HG03039 (cell line): ENCODE measurements at regions not wholly inside any gene's neighbourhood (a gene's known extent, or its start where the extent isn't known, plus 50 kb on each side); places are given as distances from the start of the nearest gene placed in this dataset.
A peak's percentile ranks its signal among the peaks of the same experiment; 100 is the strongest.

Source experiments
- ATAC-seq: cut with Tn5 transposase; IDR thresholded peaks from one replicate; pipeline ENCODE4 v1.9.1; 2021; ENCODE audit warnings: mild to moderate bottlenecking, moderate library complexity; ENCODE audit not compliant: unreplicated experiment

DNA sequence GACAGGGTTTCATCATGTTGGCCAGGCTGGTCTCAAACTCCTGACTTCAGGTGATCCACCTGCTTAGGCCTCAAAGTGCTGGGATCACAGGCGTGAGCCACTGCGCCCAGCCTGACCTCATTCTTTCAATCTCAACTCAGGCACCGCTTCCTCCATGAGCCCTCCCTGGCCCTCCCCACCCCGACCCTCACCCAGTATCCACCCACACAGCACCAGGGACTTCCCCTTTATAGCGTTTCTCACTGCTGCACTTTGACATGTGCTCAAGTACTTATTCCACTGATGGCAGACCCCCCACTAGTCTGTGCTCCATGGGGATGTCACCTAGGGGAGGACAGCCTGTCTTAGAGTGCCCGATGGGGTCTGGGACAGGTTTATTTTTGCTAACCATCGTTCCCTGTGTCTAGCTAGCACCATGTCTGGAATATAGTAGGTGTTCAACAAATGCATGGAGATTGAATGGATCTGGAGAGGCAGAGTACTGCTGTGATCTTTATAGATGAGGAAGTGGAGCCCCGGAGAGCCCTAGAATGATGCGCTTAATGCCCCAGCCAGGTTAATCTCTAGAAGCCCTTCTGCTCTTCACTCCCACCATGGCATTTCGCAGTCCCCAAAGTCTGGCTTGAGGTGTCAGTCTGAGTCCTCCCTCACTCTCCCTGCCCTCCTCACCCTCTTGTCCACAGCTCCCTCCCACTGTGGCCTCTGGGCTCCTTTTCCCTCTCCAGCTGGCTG is 258.8 kb downstream of the RPS24 start:
- no peak for ATAC-seq

DNA sequence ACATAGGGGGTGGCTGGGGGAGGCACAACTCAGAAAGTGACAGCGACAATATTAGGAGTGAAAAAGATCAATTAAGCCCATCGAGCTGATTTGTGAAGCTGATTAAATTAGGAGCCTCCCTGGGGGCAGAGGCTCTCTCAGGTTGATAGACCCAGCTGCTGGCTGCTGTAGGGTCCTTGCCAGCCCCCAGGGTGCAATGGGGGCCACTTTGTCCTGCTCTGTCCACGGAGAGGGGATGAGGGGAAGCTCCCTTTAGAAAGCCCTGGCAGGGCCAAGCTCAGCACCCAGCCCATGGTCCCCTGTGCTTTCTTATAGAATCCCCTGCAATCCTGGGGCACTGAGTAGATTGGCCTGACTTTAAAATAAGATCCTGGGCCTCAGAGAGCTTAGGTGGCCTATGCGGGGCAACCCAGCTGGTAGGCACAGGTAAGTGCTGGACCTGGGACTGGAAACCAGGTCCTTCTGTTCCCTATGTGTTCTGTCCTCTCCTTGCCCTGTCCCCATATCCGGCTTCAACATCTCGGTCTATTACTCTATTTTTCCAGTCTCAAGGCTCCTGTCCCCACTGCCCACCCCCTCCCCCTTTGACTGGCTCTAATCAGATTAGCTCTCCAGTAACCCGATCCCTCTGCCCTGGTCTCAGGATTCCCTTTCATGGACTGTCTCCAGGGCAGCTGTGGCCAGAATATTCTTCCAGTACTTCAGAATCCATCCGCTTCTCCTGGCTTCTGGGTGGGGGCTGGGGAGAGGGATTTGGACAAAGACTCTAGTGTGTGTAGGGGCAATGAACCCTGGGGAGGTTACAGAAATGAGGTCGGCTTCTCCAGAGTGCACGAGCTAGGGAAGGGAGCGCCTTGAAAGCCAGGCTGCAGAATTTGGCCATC is 259.6 kb downstream of the RPS24 start:
- ATAC-seq: no peak

DNA sequence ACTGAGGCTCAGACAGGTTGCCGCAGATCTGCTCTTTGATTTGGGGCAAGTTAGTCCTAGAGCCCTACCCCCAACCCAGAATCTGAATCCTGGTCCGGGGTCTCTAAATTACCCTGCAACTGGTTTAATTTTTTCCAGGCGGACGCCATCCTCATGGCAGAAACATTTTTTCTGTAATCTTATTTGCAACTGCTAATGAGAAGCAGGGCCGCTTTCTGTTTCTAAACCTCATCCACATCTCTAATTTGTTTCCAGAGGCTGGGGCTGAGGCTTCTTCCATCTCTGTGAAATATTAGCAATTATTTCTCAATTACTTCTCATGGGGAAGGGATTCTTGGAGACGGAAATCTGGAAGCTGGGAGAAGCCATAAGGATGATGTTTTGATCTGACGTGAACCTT is 261.6 kb downstream of the RPS24 start:
- no peak for ATAC-seq

DNA sequence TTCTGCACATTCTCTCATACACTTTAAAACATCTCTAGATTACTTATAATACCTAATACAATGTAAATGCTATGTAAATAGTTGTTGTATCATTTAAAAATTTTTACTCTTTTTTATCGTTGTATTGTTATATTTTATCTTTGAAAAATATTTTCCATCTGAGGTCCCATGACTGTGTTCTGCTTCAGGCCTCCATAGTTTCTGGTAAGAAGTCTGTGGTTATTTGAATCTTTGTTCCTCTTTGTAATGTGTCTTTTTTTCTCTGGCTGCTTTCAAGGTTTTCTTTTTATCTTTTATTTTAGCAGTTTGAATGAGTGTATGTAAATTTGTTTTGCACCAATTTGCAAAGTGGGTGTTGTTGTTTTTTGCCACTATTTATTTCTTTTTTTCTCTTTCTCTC is 263.1 kb downstream of the RPS24 start:
- ATAC-seq: no peak

DNA sequence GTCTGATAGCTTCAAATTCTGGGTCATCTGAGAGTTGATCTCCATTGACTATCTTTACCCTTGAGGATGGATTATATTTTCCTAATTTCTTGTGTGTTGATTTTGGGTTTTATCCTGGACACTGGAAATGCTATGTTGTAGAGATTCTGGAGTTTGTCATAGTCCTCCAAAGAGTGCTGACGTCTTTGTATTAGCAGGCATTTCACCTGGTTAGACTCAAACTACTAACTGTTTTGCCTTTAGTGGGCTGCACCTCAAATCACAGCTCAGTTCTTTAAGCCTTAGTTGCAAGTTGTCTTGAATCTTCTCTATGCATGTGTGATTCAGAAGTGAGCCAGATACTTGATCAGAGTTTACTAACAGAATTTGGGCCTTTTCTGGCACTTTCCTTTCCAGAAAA is 264.3 kb downstream of the RPS24 start:
- no peak for ATAC-seq

DNA sequence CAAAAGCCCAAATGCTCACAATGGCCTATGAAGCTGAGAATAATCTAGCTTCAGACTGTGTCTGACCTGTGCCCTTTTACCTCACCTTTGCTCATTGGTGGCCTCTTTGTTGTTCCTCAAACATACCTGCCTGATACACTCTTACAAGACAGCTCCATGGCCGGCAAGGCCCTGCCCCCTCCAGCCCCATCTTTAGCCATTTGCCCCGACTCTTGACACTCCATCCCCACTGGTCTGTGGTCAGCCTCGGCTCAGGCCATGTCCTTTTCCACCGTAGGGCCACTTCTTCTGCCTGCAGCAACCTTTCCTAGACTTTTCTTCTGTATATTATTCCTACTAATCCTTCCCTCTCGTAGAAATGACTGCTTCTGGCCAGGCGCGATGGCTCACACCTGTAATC is 265.2 kb downstream of the RPS24 start:
- ATAC-seq: no peak

DNA sequence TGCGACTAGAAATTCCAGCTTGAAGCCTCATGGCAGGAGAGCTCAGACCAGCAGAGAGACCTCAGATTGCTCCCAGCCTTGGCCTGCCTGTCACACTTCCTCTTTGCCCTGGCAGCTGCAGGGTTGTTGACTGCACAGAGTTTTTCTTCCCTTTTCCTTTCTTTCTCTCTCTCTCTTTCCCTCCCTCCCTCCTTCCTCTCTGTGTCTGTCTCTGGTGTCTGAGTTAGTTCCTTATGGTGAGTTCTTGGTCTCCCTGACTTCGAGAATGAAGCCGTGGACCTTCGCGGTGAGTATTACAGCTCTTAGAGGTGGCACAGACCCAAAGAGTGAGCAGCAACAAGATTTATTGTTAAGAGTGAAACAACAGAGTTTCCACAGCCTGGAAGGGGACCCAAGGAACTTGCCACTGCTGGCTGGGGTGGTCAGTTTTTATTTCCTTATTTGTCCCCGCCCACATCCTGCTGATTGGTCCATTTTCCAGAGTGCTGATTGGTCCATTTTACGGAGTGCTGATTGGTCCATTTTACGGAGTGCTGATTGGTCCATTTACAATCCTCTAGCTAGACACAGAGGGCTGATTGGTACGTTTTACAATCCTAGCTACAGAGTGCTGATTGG is 266.3 kb downstream of the RPS24 start:
- ATAC-seq: no peak

DNA sequence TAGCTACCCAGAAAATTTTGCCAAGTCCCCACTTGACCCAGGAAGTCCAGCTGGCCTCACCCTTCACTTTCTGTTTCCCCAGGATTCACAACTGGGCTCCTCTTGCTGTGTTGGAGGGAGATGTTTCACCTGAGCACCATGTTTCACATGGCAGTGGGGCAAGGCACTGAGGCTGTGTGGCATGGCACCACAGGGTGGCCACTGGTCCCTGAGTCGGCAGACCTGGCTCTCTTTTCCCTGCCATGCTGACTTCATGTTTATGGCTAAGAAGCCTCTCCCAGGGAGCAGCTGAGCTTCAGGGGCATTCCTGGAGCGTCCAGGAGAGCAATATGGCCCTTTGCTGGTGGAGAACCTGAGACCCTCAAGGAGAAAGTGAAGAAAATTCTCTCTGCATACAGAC is 266.9 kb downstream of the RPS24 start:
- ATAC-seq: no peak

DNA sequence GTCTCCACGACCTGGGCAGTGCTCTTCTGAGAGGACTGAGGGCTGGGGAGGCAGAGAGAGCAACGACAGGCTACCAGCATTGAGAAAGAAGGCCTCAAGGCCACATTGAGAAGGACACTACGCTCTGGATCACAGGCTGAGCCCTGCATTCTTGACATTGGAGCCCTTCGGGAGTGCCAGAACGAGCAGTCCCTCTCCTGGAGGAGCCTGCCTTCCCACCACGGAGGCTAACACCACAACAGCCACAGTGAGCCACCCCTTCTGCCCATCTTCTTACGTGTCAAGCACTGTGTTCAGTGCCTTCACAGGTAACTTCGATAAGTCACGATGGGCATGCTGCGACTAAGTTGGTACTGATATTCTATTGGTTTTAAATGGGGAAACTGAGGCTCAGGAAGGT is 267.8 kb downstream of the RPS24 start:
- ATAC-seq: no peak

DNA sequence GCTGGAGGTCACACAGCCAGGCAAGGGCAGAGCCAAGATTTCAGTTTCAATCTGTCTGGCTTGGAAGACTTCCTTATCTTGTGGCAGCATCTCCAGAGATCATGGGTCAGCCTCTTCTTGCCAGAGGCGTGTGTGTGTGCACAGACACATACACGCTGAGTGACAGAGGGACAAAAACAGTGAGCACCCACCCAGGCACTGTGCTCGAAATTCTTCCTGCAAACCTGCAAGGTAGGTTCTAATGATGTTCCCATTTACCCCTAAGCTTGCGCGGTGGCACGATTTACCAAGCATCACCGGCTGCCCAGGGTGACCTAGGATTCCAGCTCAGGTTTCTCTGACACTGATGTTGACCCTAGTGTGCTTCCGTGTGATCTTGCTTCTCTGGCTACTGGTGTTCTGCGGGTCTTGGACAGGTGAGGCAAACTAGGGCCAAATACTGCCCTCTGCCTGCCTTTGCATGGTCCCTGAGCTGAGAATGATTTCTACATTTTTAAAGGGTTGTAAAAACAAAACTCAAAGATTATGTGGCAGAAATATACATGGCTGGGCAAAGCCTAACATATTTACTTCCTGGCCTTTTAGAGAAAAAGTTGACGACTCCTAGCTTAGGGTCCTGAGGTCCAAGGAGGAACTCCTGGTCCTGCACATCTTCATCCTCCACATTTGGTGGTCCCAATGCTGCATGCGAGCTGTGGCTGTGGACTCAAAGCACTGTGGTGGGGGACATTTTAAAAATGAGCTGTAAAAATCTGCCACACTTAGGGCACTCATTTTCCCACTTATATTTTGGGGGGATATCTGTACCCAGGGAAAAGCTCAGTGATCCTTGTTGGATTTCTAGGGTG is 268.5 kb downstream of the RPS24 start:
- no peak for ATAC-seq

DNA sequence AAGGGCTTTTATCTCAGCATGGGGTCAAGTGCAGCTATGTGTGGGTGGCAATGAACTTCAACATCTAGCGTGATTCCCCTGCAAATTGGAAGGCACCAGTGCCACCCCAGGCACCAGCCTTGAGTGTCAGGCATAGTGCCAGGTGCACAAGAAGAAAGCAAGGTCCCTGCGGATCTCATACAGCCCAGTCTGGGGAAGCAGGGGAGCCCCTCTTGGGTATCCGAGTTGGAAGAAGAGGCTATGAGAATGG is 269.0 kb downstream of the RPS24 start:
- no peak for ATAC-seq

DNA sequence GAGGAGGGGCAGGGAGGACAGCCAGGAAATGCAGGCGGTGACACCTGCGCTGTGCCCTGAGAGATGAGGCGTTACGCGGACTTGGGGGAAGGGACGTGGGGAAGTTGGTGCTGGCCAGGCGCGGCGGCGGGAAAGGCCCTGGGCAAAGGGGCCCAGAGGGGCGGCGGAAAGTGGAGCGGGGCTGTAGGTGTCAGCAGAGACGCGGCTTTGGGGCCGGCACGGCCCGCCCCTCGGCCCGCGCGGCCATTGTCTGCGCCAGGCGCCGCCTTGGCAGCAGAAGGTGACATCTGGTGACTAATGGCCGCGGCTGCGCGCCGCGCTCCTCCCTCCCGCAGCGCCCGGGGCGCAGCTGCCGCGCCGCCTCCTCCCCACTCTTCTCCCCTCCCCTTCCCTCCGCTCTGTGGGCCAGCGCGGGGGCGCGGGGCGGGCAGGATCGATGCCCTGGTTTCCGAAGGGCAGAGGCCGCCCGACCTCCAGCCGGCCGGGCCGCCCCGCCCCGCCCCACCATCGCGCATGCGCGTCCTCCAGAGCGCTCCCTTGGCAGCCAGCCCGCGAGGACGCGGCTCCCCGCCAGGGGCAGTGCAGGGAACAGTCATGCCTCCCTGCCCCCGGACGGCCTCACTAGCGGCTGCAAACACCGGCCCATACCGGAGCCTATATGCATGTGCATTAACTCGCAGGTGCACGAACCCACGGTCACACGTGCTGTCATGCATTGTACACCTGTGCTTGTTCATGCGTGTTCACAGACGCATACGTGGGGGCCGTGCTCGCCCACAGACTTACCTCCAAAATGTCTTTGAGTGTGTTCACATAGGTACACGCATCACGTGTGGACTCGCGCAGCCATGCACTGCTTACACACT is 269.6 kb downstream of the RPS24 start:
- ATAC-seq: peak; percentile 85

DNA sequence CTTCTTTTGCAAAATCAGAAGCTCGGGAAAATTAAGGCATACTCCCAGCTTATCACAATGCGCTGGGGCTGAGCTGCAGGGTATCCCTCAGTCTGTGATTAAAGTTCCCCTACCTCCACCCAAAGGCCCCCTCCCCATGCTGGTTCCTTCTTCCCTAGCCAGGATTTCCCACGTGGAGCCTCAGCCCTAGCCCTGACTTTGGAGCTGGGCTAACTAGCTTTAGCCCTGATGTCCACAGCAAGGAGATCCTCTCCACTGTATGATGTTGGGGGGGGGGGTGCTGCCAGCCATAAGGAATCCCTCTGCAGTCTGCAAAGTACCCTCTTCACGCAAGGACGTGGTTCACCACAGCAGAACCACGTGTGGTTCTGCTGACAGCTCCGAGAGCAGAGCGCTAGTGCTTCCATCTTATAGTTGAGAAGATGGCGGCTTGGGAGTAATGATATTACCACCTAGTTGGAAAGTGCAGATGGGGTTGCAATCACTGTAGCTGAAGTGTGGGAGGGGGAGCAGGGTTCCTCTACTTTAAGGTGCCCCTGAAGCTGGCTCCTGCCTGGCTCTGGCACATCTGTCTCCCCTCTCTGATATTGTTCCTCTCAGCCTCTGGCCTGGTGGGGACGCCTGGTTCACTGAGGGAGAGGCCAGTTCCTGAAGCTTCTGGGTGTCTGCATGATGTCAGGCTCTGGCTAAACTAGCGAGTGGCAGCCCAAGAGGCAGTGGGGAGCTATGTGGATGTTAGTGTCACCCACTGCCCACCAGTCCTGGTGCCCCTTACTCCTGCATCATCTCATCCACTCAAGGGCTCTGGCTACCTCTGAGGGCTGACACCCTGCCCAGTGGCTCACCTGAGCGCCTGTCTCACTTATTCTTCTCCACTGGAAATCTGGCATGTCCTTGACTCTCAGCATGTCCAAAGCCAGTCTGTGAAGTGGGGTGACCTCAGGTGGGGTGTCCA is 270.7 kb downstream of the RPS24 start:
- no peak for ATAC-seq

DNA sequence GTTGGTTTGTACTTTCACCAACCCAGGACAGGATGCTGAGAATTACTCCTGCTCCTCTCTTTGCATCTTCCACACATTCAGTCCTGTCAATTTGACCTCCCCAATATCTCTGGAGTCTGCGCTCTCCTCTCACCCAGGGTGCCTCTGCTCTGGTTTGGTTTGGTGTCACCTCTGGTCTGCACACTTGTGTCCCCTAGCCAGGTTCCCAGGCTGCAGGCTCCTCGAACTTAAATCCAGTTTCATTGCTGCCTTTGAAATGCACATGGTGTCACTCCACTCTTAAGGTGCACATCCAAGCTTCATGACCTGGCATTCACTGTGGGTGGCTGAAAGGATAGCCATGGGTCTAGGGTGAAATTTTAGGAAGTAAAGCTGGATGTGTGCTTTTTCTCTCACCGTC is 271.6 kb downstream of the RPS24 start:
- ATAC-seq: no peak

DNA sequence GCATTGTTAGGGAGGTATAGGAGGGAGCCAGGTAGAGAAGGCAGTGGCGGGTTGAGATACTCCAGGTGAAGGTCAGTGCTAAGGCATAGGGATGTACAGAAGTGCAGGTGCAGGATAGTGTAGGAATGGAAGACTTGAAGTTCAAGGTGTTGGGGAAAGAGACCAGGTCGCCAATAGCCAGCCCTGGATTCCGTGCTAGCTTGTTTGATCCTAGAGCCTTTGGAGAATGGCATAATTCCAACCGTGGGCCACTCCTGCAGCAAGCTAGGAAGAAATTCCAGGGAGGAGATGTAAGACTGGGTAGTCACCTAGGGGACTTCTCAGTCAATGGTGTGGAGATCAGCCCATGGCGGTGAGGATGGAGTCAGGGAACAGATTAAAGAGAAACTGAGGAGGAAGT is 272.7 kb downstream of the RPS24 start:
- ATAC-seq: no peak

DNA sequence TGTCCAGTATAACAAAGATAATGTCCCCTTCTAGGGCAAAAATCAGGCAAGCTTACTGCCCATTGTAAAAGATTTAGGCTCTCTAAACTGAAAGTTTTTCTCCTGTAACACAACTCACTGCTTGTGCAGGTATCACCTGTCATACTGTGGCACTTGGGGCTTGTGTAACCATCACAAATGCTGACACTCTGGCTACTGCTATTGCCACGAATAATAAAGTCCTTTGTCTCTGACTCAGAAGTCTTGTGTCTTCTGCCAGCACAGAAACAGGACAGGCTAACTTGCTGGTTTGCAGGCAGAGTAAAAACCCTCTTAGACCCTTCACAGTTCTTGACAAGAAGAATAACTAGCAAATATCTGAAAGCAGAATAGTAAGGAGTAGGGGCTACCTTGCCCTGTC is 273.9 kb downstream of the RPS24 start:
- no peak for ATAC-seq

DNA sequence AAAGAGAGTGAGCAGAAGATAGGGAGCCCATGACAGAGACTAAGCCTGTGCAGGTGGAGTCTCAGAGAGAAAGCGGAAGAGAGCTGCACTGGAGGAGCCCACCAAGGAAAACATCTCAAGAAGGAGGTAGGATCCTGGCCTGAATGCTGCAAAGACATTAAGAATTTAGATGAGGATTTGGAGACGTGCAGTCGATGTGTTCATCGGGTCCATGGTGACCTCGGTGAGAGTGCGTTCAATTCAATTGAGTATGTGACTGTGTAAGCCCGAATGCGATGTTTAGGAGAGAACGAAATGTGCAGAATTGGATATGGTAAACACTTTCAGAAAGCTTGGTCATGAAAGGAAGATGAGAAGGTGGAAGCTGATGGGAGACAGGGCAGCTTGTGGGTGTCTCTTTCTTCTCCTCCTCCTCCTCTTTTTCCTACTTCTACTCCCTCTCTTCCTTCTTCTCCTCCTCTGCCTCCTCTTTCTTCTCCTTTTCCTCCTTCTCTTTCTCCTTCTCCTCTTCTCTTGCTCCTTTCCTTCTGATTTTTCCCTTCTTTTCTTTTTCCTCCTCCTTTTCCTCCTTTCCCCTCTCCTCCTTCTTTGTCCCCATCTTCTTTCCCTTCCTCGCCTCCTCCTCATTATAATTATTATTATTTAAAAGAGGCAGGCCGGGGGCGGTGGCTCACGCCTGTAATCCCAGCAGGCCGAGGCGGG is 276.0 kb downstream of the RPS24 start:
- ATAC-seq: no peak

DNA sequence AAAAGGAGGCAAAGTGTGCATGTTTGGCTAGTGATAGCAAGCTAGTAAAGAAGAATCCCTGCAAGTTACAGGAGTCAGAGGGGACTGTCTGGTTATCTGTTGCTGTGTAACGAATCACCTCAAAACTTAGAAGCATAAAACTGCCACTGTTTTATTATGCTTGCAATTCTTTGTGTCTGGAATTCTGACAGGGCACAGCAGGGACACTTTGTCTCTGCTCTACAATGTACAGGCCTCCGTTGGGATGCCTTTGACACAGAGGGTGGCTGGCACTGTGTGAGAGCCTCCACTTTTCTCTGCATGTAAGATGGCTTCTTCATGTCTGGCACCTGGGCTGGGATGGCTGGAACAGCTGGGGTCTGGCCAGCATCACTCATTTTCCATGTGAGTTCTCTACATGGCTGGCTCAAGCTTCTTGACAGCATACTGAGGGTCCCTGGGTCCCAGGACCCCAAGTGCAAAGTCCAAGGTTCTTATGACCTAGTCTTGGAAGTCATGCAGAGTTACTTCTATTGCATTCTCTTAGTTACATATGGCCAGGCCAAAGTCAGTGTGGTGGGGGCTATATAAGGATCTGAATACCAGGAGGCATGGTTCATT is 276.9 kb downstream of the RPS24 start:
- no peak for ATAC-seq
